Endothelial cell of umbilical vein (primary cell): ENCODE measurements at regions not wholly inside any gene's neighbourhood (a gene's known extent, or its start where the extent isn't known, plus 50 kb on each side); places are given as distances from the start of the nearest gene placed in this dataset.

Source experiments
- BruUV-seq: library from RNA; stranded (reverse); fragments of 400-500 nt; replicated peaks from 2 replicates; lab custom pipeline; 2021; lab: Mats Ljungman, UMichigan
- CTCF ChIA-PET: fragments of 300-600, 350-600 bp; sonication (Branson Sonifier 250); formaldehyde crosslinking; loops from one replicate; lab custom pipeline; 2021; ENCODE audit warnings: antibody characterized with exemption, inconsistent platforms; lab: Charles Lee
- POLR2A ChIA-PET: fragments of 300-600, 350-600 bp; sonication (Branson Sonifier 250); formaldehyde crosslinking; loops from one replicate; lab custom pipeline; 2021; ENCODE audit warnings: antibody characterized with exemption, inconsistent platforms; lab: Charles Lee
- DNase-seq: peaks from one replicate; pipeline ENCODE4 v3.0.0-alpha.2; 2011; ENCODE audit warnings: low read depth, low spot score
- FAIRE-seq: peaks from 2 replicates; lab custom pipeline; 2011; peaks lifted over from hg19 to GRCh38; lab: Jason Lieb, UNC
- H2AFZ ChIP-seq: 2 replicates; pipeline ENCODE4 v1.6.0; 2012; ENCODE audit warnings: low read depth, low read length, control low read depth, inconsistent platforms
- H3K27ac ChIP-seq: 2 replicates; pipeline ENCODE4 v1.5.1; 2011; ENCODE audit warnings: low read depth, mild to moderate bottlenecking, control low read depth, low read length, moderate library complexity; ENCODE audit not compliant: insufficient read depth
- H3K27me3 ChIP-seq, 2 experiments: 2 replicates each; pipeline versions ENCODE4 v1.6.0 to v1.6.1; 2011; ENCODE audit warnings: low read length in 2 of 2, mixed read lengths in 1 of 2; ENCODE audit not compliant: control insufficient read depth in 2 of 2, insufficient read depth in 2 of 2
- H3K36me3 ChIP-seq, 2 experiments: 2 replicates in 1 of 2; 3 replicates in 1 of 2; pipeline ENCODE4 v1.5.1; 2011; ENCODE audit warnings: low read length in 2 of 2, mild to moderate bottlenecking in 1 of 2, moderate library complexity in 1 of 2; ENCODE audit not compliant: control insufficient read depth in 2 of 2, insufficient read depth in 2 of 2; ENCODE audit errors: extremely low read depth in 1 of 2
- H3K4me1 ChIP-seq: 3 replicates; pipeline ENCODE4 v1.5.1; 2011; ENCODE audit warnings: mild to moderate bottlenecking, low read length; ENCODE audit not compliant: control insufficient read depth, insufficient read depth; ENCODE audit errors: extremely low read depth
- H3K4me2 ChIP-seq: 2 replicates; pipeline ENCODE4 v1.6.1; 2011; ENCODE audit warnings: low read length, control low read depth, mixed read lengths; ENCODE audit not compliant: insufficient read depth
- H3K4me3 ChIP-seq, 3 experiments: fragments of 200-600 bp in 1 of 3; sonication (generic), shearing (Covaris generic) in 1 of 3; replicated peaks in 1 of 3; 2 replicates each; pipeline ENCODE4 v1.5.1; 2011 to 2016; ENCODE audit warnings: control low read depth in 3 of 3, low read length in 3 of 3, mild to moderate bottlenecking in 2 of 3, inconsistent platforms in 1 of 3, low read depth in 1 of 3, moderate library complexity in 1 of 3; ENCODE audit not compliant: insufficient read depth in 1 of 3
- H3K79me2 ChIP-seq: 2 replicates; pipeline ENCODE4 v1.6.0; 2012; ENCODE audit warnings: low read length, inconsistent platforms; ENCODE audit not compliant: control insufficient read depth, insufficient read depth
- H3K9ac ChIP-seq: replicated peaks from 2 replicates; pipeline ENCODE3; 2011; ENCODE audit warnings: low read length, control low read depth; ENCODE audit not compliant: insufficient read depth; ENCODE audit errors: extremely low read depth
- H3K9me1 ChIP-seq: replicated peaks from 3 replicates; pipeline ENCODE4 v1.6.0; 2011; ENCODE audit warnings: mild to moderate bottlenecking, low read length; ENCODE audit not compliant: control insufficient read depth, insufficient read depth; ENCODE audit errors: extremely low read depth
- H3K9me3 ChIP-seq: replicated peaks from 2 replicates; pipeline ENCODE4 v1.5.1; 2012; ENCODE audit warnings: low read length, inconsistent platforms; ENCODE audit not compliant: control insufficient read depth, insufficient read depth
- H4K20me1 ChIP-seq: replicated peaks from 2 replicates; pipeline ENCODE3; 2011; ENCODE audit warnings: mild to moderate bottlenecking, low read length; ENCODE audit not compliant: control insufficient read depth, insufficient read depth; ENCODE audit errors: extremely low read depth
- CTCF ChIP-seq, 2 donors: IDR thresholded peaks; 1 replicate in 1 of 2; 2 replicates in 1 of 2; pipeline ENCODE4 v1.5.1; 2011; ENCODE audit warnings: low read length in 2 of 2, mild to moderate bottlenecking in 2 of 2, moderate library complexity in 2 of 2, control low read depth in 1 of 2, inconsistent platforms in 1 of 2, low read depth in 1 of 2; ENCODE audit not compliant: insufficient read depth in 1 of 2; ENCODE audit errors: extremely low read depth in 1 of 2
- EZH2 ChIP-seq: IDR thresholded peaks from 2 replicates; pipeline ENCODE4 v1.6.1; 2012; ENCODE audit warnings: borderline replicate concordance, low read depth, mild to moderate bottlenecking, moderate library complexity, low read length, inconsistent platforms; ENCODE audit not compliant: severe bottlenecking
- FOS ChIP-seq: IDR thresholded peaks from 2 replicates; pipeline ENCODE4 v1.6.1; 2011; ENCODE audit warnings: mild to moderate bottlenecking, low read length, moderate library complexity, borderline replicate concordance; ENCODE audit not compliant: insufficient read depth
- GATA2 ChIP-seq: IDR thresholded peaks from 2 replicates; pipeline ENCODE4 v1.7.0; 2011; ENCODE audit warnings: low read depth, mild to moderate bottlenecking, moderate library complexity, mixed read lengths, low read length; ENCODE audit not compliant: insufficient read length, insufficient read depth
- JUN ChIP-seq: IDR thresholded peaks from 2 replicates; pipeline ENCODE4 v1.6.1; 2011; ENCODE audit warnings: borderline replicate concordance, low read depth; ENCODE audit not compliant: insufficient read length, insufficient read depth
- MAX ChIP-seq: IDR thresholded peaks from 2 replicates; pipeline ENCODE4 v1.6.1; 2011; ENCODE audit not compliant: insufficient read depth, insufficient read length
- MYC ChIP-seq: IDR thresholded peaks from one replicate; pipeline ENCODE4 v1.6.1; 2011; ENCODE audit warnings: mild to moderate bottlenecking, low read depth, low read length
- POLR2A ChIP-seq: IDR thresholded peaks from 2 replicates; pipeline ENCODE4 v1.6.1; 2012; ENCODE audit warnings: low read depth, mild to moderate bottlenecking, control low read depth, low read length
- POLR2AphosphoS5 ChIP-seq: IDR thresholded peaks from 2 replicates; pipeline ENCODE4 v1.6.1; 2012; ENCODE audit warnings: low read depth, mild to moderate bottlenecking, control low read depth, low read length, moderate library complexity; ENCODE audit not compliant: insufficient read depth
- dilution Hi-C: fragments of 300-500 bp; cut with MboI; formaldehyde crosslinking; loops from one replicate; pipeline ENCODE4 v1.15.0; 2019; ENCODE audit warnings: low sequenced_read_pairs; ENCODE audit not compliant: extremely low pct_ligation_motif_present
- intact Hi-C: fragments of 100-400 bp; cut with micrococcal nuclease; formaldehyde crosslinking; loops from one replicate; pipeline ENCODE4 v1.10.0; 2022

GRCh38 chr12:25833657-25834056 is 124.8 kb upstream of the RASSF8 start:
- no peaks in the 10 kb centered on the region for H3K9me3 ChIP-seq
- TF ChIP-seq POLR2AphosphoS5, result no peak
- no peak for TF ChIP-seq GATA2
- TF ChIP-seq MAX, result no peak
- no peak for TF ChIP-seq POLR2A
- no peak for TF ChIP-seq EZH2
- no peak for TF ChIP-seq JUN
- TF ChIP-seq FOS, result no peak
- TF ChIP-seq MYC, result no peak
- no peak for TF ChIP-seq CTCF (IDR thresholded peaks at IDR 0.05; ENCODE audit: extremely low read depth in 1 of 2, insufficient read depth in 1 of 2, low read depth in 1 of 2, low read length in 2 of 2)
- DNase-seq (no peak), FAIRE-seq (no peak)
- intact Hi-C loops, result no loop called here
- ChIA-PET CTCF (interaction anchor here (3.4 kb wide), 1 partner anchor 9 kb away, joined by 11 read pairs; no protein-coding TSS in a partner anchor), POLR2A (no interaction called here)
- H3K4me2 ChIP-seq, result no peak overlapping the region
- peaks cover 11% of the 10 kb centered on the region for H3K4me1 ChIP-seq
- no peak overlapping the region for H3K9ac ChIP-seq
- H4K20me1 ChIP-seq, result no peaks in the 10 kb centered on the region
- H3K27me3 ChIP-seq, result no peaks in the 10 kb centered on the region
- no peaks in the 10 kb centered on the region for H3K9me1 ChIP-seq
- no TSS peak for BruUV-seq
- H2AFZ ChIP-seq, result no peak overlapping the region
- H3K27ac ChIP-seq, result no peak overlapping the region
- H3K36me3 ChIP-seq, result no peaks in the 10 kb centered on the region
- dilution Hi-C loops, result no loop called here
- H3K4me3 ChIP-seq, result no peak overlapping the region
- H3K79me2 ChIP-seq, result no peaks in the 10 kb centered on the region
